ENCODE measurements at regions not wholly inside any gene's neighbourhood (a gene's known extent, or its start where the extent isn't known, plus 50 kb on each side); places are given as distances from the start of the nearest gene placed in this dataset.
"Not testable (repeated sequence)": the region's sequence is repeated elsewhere in the genome, so short reads cannot be mapped to it uniquely, and the experiment has no call there.

DNA sequence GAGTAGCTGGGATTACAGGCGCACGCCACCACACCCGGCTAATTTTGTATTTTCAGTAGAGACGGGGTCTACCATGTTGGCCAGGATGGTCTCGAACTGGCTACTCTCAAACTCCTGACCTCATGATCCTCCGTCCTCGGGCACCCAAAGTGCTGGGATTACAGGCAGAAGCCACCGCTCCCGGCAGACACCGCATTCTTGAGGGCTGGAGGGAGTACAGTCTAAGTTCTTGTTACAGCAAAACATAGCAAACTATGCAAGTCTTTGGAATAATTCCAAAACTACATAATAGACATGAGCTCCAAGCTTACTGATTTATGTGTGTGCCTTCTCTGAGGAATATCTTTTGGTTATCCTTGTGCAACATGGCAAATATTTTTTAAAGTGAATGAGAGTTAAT, 299.1 kb upstream of the ZNF658 start:
- DNase-seq, H3K4me3 Mint-ChIP-seq, H3K36me3 Mint-ChIP-seq, H3K27ac Mint-ChIP-seq, H3K27me3 Mint-ChIP-seq, POLR2A ChIA-PET, H3K9me3 Mint-ChIP-seq, H3K4me1 Mint-ChIP-seq, ATAC-seq: not testable (repeated sequence)

DNA sequence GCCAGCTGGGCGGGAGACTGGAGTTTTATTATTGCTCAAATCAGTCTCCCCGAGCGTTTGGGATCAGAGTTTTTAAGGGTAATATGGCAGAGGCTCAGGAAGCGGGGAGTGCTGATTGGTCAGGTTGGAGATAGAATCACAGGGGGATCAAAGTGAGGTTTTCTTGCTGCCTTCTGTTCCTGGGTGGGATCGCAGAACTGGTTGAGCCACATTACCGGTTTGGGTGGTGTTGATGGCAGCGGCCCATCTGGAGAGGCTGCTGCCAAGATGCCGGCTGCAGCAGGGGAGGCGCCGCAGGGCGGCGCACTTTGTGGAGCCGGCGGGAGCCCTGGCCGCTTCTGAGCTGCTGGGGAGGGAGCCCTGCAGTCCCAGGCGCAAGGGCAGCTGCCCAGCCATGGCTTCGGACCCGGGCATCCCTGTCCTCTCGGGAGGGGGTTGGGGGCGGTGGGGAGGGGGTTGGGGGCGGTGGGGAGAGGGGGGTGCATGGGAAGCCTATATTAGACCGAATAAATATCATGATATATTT, 268.9 kb upstream of the ZNF658 start:
- H3K27me3 Mint-ChIP-seq, POLR2A ChIA-PET, H3K36me3 Mint-ChIP-seq, H3K4me1 Mint-ChIP-seq, H3K27ac Mint-ChIP-seq, ATAC-seq, H3K9me3 Mint-ChIP-seq, DNase-seq, H3K4me3 Mint-ChIP-seq: not testable (repeated sequence)

DNA sequence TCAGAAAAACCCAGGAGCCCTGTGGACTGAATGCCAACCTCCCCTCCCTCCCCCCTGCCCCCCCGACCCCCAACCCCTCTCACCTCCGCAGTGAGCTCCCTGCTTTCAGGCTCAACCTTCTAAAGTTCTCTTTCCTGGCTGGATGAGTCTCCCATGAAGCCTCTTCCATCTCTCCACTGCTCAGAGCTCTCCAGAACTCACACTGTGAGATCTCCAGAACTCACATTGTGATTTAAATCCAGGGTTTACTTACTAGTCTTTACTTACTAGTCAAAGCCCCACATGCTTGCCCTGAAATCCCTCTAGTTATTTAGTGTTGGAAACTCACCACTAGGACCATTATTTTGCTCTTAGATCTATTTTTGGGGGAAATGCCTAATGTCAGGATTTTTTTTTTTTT, 252.8 kb upstream of the ZNF658 start:
- H3K36me3 Mint-ChIP-seq, H3K27me3 Mint-ChIP-seq, H3K27ac Mint-ChIP-seq, H3K9me3 Mint-ChIP-seq, DNase-seq, H3K4me3 Mint-ChIP-seq, H3K4me1 Mint-ChIP-seq, ATAC-seq, POLR2A ChIA-PET: not testable (repeated sequence)

DNA sequence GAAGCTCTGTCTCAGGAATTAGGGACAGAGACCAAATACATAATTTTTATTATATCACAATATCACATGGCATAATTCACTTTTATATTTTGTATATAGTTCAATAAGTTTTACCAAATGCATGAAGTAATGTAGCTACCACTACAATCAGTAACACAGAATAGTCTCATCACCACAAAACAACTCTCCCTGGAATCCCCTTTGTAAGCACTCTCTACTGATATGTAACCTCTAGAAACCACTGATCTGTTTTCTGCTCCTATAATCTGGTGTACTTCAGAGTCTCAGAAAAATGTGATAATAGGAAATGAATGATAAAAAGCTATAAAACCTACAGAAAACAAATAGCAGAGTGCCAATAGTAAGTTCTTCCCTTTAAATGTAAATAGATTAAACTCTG, 210.3 kb upstream of the ZNF658 start:
- POLR2A ChIA-PET, H3K27ac Mint-ChIP-seq, H3K36me3 Mint-ChIP-seq, H3K4me3 Mint-ChIP-seq, DNase-seq, ATAC-seq, H3K9me3 Mint-ChIP-seq, H3K27me3 Mint-ChIP-seq, H3K4me1 Mint-ChIP-seq: not testable (repeated sequence)

DNA sequence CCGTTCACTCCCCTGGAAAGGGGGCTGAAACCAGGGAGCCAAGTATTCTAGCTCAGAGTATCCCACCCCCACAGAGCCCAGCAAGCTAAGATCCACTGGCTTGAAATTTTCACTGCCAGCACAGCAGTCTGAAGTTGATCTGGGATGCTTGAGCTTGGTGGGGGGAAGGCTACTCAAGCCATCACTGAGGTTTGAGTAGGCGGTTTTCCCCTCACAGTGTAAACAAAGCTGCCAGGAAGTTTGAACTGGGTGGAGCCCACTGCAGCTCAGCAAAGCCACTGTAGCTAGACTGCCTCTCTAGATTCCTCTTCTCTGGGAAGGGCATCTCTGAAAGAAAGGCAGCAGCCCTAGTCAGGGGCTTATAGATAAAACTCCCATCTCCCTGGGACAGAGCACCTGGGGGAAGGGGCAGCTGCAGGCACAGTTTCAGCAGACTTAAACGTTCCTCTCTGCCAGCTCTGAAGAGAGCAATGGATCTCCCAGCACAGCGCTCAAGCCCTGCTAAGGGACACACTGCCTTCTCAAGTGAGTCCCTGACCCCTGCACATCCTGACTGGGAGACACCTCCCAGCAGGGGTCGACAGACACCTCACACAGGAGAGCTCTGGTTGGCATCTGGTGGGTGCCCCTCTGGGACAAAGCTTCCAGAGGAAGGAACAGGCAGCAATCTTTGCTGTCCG, 204.8 kb upstream of the ZNF658 start:
- POLR2A ChIA-PET, H3K4me1 Mint-ChIP-seq, H3K27ac Mint-ChIP-seq, H3K4me3 Mint-ChIP-seq, H3K9me3 Mint-ChIP-seq, H3K36me3 Mint-ChIP-seq, H3K27me3 Mint-ChIP-seq: not testable (repeated sequence)
- peak; percentile 78 to 80 for ATAC-seq
- peak in 1 of 10 donors; percentile 5 for DNase-seq

DNA sequence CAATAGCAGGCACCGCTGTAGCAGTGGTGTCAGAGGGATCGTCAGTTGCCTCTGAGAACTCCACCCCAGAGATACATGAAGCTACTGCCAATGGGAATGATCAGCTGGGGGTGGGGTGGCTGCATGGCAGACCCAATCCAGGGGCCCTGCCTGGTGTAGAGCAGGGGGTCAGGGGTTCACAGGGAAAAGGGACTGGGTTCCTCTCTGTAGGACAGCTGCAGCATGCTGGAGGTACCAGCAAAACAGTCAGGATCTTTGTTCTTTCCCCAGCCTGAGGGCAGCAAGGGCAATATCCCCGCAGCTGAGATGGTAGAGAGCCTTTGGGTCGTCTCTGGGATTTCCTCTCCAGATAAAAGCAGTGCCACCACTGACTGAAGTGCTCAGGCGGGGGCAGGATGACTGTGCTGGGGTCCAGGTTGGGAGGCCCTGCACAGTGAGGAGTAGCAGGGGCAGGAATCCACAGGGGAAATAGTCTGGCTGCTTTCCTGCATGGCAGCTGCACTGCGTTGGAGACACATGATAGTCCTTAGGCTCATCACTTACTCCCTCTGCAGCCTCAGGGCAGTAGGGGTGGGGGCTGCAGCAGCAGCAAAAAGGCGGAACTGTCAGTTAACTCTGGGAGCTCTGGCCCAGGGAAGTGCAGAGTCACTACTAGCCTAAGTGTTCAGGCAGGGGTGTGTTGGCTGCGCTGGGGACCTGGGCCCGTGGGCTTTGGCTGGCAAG, 203.0 kb upstream of the ZNF658 start:
- H3K9me3 Mint-ChIP-seq, ATAC-seq, H3K36me3 Mint-ChIP-seq, H3K4me3 Mint-ChIP-seq, H3K27me3 Mint-ChIP-seq, H3K4me1 Mint-ChIP-seq, DNase-seq, POLR2A ChIA-PET, H3K27ac Mint-ChIP-seq: not testable (repeated sequence)

DNA sequence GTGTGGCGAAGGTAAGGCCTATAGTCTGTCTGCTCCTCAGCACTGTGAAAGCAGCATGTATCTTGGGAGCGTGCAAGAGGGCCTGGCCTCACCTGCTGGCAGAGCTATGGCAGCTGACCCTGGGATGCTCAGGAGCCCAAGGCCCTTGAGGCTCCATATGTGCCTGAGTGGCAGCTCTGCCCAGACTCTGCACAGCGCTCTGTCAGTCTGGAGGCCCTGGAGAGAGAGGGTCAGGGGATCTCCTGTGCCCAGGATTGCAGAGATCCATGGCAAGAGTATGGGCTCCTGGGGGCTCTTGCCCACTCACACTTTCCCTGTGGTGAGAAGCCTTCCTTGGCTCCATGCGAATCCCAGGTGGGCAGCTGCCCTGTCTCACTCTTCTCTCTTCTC, 202.5 kb upstream of the ZNF658 start:
- H3K4me3 Mint-ChIP-seq, H3K4me1 Mint-ChIP-seq, H3K27me3 Mint-ChIP-seq, H3K9me3 Mint-ChIP-seq, POLR2A ChIA-PET, H3K36me3 Mint-ChIP-seq, ATAC-seq, H3K27ac Mint-ChIP-seq, DNase-seq: not testable (repeated sequence)

DNA sequence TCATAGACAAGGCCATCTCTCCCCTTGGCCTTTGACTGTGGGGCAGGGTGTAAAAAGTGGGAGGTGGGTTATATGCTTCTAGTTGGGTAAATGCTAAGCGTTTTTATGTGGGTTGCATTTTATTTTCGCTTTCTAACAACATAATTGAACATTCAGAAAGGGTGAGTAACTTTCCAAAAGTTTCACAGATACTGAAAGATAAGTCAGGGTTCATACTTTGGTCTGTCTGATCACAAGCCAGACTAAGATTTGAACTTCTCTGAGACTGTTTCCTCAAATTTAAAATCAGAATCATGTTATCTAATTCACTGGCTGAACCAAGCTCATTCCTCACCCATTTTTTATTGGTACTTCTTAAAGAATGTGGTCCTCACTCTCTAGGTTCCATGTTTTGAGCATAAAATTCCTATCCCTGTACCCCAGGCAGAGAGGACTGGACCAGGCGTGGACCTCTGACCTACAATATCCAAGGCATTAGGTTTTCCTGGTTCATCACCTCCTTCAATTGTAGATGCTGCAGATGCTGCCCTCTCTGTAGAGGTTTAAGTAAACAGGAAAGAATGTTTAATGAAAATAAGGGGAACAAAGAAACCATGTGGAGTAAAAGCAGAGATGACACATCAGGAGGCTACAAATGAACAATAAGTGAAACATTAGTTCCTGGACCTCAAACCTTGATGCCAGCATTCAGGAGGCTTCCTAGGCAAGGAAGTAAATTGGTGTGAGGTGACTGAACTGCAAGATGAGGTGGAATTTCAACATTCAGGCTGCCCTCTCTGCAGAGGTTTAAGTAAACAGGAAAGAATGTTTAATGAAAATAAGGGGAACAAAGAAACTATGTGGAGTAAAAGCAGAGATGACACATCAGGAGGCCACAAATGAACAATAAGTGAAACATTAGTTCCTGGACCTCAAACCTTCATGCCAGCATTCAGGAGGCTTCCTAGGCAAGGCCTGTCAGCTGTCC, 198.8 kb upstream of the ZNF658 start:
- H3K27me3 Mint-ChIP-seq, H3K4me3 Mint-ChIP-seq, H3K36me3 Mint-ChIP-seq, DNase-seq, ATAC-seq, H3K9me3 Mint-ChIP-seq, H3K27ac Mint-ChIP-seq, H3K4me1 Mint-ChIP-seq, POLR2A ChIA-PET: not testable (repeated sequence)

DNA sequence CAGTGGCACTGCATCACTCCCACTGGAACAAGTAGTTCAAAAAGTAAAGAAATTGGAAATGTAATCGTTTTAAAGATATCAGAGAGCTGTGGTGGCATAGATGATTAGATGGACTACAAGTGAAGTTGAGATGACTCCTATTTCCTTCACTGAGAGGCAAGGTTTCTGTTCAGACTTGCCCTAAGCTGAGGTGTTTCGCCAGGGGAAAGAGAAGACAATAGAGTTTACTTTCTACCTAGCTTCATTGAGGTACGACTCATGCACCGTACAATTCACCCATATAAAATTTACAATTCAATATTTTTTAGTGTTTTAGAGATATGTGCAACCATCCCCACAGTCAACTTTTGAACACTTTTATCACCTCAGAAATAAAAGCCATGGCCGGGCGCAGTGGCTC, 189.0 kb upstream of the ZNF658 start:
- H3K4me3 Mint-ChIP-seq, H3K36me3 Mint-ChIP-seq, H3K4me1 Mint-ChIP-seq, H3K9me3 Mint-ChIP-seq, ATAC-seq, H3K27me3 Mint-ChIP-seq, DNase-seq, POLR2A ChIA-PET, H3K27ac Mint-ChIP-seq: not testable (repeated sequence)

DNA sequence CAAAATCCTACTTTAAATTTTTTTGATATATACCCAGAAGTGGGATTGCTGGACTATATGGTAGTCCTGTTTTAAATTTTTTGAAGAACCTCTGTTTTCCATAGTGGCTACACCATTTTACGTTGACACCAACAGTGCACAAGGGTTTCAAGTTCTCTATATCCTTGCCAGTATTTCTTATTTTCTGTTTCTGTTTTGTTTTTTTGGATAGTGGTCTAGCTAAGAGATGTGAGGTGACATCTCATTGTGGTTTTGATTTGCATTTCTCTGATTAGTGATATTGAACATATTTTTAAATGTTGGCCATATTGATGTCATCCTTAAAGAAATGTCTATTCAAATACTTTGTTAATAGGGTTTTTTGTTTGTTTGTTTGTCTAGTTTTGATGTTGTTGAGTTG, 187.7 kb upstream of the ZNF658 start:
- H3K36me3 Mint-ChIP-seq, DNase-seq, ATAC-seq, H3K27me3 Mint-ChIP-seq, H3K9me3 Mint-ChIP-seq, POLR2A ChIA-PET, H3K4me1 Mint-ChIP-seq, H3K4me3 Mint-ChIP-seq, H3K27ac Mint-ChIP-seq: not testable (repeated sequence)

DNA sequence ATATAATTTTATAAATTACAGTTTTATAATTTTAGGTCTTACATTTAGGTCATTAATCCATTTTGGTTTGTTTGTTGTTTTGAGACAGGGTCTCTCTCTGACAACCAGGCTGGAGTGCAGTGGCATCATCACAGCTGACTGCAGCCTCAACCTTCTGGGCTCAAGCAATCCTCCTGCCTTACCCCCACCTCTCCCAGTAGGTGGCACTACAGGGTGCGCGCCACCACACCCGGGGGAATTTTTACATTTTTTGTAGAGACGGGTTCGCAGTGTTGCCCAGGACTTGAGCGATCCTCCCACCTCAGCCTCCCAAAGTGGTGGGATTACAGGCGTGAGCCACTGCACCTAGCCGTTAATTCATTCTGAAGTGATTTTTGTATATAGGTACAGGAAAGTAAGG, 187.0 kb upstream of the ZNF658 start:
- H3K9me3 Mint-ChIP-seq, H3K36me3 Mint-ChIP-seq, H3K4me1 Mint-ChIP-seq, H3K4me3 Mint-ChIP-seq, DNase-seq, H3K27ac Mint-ChIP-seq, POLR2A ChIA-PET, H3K27me3 Mint-ChIP-seq, ATAC-seq: not testable (repeated sequence)

DNA sequence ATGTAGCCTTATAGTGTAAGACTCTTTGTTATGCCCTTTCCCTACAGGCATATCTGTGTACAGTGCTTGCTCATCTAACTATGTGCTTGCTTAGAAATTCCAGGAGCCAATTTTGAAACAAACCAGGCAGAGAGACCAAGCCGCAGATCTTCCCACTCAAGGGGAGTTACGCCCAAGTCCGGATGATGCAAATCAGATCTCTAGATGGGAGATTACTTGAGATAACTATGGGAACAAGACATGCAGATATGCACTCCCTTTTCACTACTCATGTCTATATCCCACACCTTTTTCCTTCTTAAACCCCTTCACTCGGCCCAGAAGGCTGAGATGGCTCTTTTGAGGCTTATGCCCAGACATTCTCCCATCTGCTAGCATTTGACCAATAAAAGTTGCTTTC, 179.7 kb upstream of the ZNF658 start:
- DNase-seq, POLR2A ChIA-PET, H3K27me3 Mint-ChIP-seq, H3K9me3 Mint-ChIP-seq, ATAC-seq, H3K36me3 Mint-ChIP-seq, H3K4me3 Mint-ChIP-seq, H3K27ac Mint-ChIP-seq, H3K4me1 Mint-ChIP-seq: not testable (repeated sequence)

DNA sequence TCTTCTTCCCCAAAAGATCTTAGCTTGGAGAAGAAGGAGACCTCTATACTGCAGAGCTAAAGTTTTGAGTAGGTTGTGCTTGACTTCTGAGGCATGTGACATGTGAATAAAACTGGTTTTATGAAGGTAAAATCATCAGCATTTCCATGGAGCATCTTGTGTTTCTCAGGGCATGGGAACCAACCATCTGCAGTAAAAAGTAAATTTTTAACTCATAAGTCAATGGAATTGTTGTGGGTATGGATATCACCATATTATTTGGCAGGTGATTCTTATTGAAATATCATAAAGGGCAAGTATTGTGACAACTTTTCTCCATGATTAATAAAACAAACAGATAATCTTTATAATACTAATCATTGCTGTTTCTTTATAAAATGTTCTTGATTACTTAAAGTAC, 173.0 kb upstream of the ZNF658 start:
- H3K4me1 Mint-ChIP-seq, DNase-seq, ATAC-seq, H3K27me3 Mint-ChIP-seq, H3K9me3 Mint-ChIP-seq, POLR2A ChIA-PET, H3K36me3 Mint-ChIP-seq, H3K27ac Mint-ChIP-seq, H3K4me3 Mint-ChIP-seq: not testable (repeated sequence)

All from naive thymus-derived CD8-positive, alpha-beta T cell (primary cell).